ENCODE measurements at regions not wholly inside any gene's neighbourhood (a gene's known extent, or its start where the extent isn't known, plus 50 kb on each side); places are given as distances from the start of the nearest gene placed in this dataset.

- no peak for DNase-seq
Measured at GRCh38 chr11:128215238-128215882, 372.0 kb downstream of the ETS1 start.

GRCh38 chr11:128214263-128214662, 373.1 kb downstream of the ETS1 start:
- DNase-seq: no peak

DNA sequence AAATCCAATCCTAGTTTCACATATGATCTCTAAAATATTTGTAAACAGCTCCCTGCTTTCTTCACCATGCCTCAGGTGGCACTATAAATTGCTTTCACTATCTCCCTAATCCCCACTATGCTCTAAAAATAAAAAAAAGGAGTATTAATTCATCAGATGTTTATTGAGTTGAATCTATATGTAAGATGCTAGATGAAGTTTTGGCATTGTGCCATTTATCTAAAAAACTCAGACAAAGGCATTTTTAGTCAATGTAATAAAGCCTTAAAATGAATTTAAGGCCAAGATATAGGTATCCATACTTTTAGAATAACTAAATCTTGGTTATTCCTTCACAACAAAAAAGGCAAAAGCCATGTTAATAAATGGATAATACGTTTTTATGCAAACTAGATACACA, 373.9 kb downstream of the ETS1 start:
- DNase-seq: no peak

DNA sequence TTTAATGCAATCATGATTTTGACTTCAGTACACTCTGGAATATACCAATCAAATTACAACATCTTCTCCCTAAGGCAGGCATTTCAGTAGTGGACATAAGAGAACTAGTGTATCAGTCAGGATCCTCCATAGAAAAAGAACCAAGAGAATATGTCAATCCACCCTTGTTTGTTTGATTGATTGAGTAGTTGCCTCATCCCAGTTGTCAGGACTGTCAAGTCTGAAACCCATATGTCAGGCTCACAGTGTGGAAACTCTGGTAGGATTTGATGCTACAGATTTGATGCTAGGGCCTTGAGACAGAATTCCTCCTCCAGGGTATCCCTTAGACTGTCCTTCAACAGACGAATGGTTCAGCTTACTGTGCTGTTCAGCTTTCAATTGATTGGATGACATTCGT, 375.0 kb downstream of the ETS1 start:
- no peak for DNase-seq

DNA sequence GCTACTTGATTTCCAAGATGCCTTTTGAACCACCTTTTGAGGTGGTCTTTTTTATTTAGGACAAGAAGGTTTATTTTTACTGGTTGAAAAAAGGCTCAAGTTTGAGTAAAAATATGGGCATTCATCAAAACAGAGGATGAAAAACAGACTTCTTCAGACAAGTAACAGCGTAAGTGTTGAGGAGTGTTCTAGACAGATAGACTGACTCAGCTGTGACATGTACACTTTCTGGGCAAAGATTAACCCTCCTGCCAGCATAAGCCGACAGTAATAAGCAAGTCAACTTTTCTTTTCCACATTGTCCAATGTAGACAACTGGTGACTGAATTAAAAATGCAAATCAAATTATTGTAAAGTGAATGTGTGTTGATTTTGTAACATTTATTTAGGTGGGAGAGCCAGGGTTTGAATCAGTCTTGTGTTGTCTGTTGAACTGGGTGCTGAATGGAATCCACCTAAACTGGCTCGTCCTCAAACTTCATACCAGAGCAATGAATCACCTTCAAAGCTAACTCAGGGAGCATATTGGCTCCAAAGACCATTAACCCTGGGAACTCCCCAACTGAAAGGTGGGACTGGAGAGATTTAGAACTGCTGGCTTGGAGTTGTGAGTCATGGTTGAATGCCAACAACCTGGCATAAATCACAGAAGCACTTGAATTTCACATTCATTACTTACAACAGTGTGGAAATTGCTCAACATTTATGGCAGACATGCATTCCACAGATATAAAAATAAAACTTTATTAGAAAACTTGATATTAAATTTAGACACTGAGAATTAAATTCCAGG, 377.0 kb downstream of the ETS1 start:
- DNase-seq: peak; percentile 99

DNA sequence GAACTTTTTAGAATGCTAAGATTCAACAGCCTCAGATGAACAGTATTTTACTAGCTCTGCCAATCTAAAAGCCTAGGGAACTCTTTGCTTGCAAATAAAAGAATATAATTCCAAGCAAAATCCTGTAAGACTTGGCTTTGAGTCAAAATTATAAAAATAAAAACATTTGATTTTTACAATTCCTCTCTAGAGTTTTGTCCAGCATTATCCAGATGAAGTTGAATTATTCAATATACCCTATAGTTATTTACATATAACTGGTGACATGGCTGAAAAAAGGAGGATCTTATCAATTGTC, 378.3 kb downstream of the ETS1 start:
- DNase-seq: no peak

- peak; percentile 98 for DNase-seq
Measured at GRCh38 chr11:128208329-128209137, 378.8 kb downstream of the ETS1 start.

- DNase-seq: peak; percentile 98
Measured at GRCh38 chr11:128207861-128208321, 379.5 kb downstream of the ETS1 start.

DNA sequence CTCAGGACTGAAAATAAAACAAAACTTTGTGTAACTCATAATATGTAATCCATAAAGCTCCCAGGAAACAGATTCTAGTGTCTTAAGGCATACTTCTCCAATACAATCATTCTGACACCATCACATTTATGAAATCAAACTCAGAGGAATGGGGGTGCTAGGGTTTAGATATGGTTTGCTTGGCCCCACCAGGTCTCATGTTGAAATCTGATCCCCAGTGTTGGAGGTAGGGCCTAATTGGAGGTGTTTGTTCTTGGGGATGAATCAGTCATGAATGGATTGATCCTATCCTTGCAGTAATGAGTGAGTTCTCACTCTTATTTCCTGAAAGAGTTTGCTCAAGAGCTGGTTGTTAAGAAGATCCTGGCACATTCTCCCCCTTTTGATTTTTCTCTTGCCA, 380.9 kb downstream of the ETS1 start:
- no peak for DNase-seq

- DNase-seq: no peak
Measured at GRCh38 chr11:128205796-128206195, 381.6 kb downstream of the ETS1 start.

GRCh38 chr11:128204898-128205297, 382.5 kb downstream of the ETS1 start:
- no peak for DNase-seq

DNA sequence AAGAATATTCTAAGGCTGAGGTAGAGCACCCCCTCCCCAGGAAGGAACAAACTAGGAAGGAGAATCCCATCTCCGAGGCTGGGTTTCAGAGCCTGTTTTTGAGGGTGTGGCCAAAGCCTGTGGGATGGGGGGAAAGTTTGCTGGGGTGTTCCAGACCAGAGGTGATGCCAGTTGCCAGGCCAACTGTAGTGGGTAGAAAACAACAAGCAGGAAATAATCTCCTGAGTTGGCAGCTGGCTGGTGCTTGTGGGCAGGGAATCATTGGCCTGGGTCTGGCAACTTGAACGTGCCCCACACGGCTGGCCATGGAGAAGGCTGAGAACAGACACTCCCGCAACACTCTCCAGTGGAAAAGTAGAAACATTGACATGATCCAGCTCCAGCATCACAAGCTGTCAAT, 385.6 kb downstream of the ETS1 start:
- DNase-seq: no peak

DNA sequence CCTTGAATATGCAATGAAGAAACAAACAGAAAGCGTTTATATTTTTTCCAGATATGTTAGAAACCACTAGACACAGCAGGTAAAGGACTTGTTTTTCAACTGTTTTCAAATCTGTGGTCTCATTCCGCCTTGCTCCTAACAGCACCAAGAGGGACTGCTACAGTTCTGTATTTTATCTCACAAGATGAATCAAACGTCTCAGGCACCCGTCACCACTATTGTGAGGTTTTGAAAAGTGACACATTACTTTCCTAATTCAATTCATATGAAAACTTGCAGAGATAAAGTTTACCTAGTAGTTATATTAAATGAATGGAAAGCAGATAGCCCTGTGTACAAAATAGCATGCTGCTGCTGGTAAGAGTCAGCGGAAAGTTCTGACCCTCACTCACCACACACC, 386.3 kb downstream of the ETS1 start:
- no peak for DNase-seq

- DNase-seq: no peak
Measured at GRCh38 chr11:128200467-128200866, 386.9 kb downstream of the ETS1 start.

GRCh38 chr11:128198216-128198772, 389.1 kb downstream of the ETS1 start:
- DNase-seq: no peak

DNA sequence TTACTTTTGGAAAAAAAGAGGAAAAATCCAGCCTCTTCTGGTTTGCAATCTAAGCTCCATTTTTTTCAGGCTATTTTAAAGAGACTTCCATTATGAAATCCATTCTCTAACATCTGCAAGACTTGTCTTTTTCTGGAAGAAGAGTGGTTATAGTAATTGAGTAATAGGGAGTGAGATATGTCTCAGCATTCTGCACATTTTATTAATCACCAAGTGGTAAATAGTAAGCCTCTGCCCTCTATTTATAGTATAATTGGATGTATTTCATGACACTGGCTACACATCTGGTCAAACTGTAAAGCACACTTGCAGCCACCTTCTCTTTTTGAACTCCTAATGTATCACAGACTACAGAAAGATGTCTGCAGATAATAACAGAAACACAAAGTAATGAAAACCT, 391.1 kb downstream of the ETS1 start:
- peak; percentile 64 for DNase-seq

DNA sequence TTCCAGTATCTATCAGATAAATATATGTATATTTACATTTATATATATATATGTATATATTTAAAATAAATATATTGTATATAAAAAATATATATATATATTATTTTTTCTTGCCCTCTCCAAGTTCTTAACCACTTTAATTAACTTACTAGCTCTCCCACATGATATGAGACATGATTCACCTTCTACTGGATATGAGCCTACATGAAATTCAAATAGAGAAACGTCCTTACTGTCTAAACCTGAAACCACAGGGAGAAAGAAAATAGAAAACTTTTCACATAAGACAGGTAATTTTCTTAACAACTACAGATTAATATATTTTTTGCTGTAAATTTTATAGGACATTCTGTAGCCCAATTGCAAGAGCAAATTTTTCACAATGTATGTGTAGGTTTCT, 391.6 kb downstream of the ETS1 start:
- no peak for DNase-seq

GRCh38 chr11:128195057-128195751, 392.2 kb downstream of the ETS1 start:
- peak; percentile 65 for DNase-seq

- no peak for DNase-seq
Measured at GRCh38 chr11:128194216-128194615, 393.1 kb downstream of the ETS1 start.

- DNase-seq: no peak
Measured at GRCh38 chr11:128193615-128194014, 393.7 kb downstream of the ETS1 start.

DNA sequence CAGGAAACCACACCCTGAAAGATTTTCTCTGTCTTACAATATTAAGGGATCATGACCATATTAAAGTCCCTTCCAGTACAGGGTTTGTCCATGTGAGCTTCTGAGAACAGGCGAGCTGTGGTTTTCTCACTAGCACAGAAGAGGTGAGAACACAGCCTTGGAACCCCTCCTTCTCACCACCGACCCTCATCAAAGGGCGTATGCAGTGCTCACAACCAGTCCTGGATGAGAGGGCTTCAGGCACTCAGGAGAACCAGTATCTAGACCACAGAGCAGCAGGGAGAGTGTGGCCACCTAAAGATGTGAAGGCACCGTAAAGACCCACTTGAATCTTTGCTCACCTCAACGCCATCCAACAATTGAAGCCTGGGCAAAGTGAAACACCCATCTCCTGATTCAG, 397.0 kb downstream of the ETS1 start:
- DNase-seq: no peak

DNA sequence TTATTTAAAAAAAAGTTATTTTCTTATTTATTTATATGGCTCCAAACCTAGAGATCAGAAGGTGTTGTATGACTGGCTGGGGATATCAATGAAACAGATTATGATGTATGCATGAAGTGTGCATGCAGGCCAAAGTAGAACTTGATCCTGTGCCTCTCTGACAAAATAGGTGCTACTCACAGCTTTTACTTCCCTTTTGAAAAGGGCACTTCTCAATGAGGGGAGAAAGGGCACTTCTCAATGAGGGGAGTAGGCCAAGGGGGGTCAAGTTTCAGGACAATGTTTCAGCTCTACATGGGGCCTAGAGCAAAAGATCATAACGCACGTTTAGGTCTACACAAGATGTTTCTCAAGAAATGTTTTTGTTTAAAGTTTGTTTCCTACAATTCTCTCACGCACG, 397.5 kb downstream of the ETS1 start:
- DNase-seq: no peak
